ENCODE measurements at regions not wholly inside any gene's neighbourhood (a gene's known extent, or its start where the extent isn't known, plus 50 kb on each side); places are given as distances from the start of the nearest gene placed in this dataset.

DNA sequence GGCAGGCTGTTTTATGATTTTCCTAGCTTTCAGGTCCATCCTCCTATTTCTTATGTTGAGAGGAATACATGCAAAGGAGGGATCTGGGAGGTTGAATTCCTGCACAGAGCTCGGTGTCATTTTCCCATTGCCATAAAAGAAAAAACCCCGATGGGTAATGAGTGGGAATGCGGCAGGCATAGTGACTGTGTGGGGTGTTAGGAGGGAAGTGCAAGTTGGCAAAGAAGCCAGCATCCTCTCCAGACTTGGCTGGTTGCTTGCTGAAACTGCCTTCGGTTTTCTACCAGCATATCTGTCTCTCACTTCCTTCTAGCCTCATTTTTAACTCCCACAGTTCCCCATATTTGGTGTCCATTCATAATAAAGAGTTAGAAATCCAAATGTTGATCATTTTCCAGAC, 1046.1 kb downstream of the SLC6A15 start:
- Histone ChIP-seq H3K9me3 (no peaks in the 10 kb centered on the region), H3K27ac (no peak overlapping the region), H3K4me3 (no peak overlapping the region), H3K4me1 (no peaks in the 10 kb centered on the region), H3K27me3 (no peaks in the 10 kb centered on the region), H3K36me3 (no peaks in the 10 kb centered on the region)
- TF ChIP-seq POLR2A (IDR thresholded peaks at IDR 0.05) (no peak), CTCF (IDR thresholded peaks at IDR 0.05) (no peak)
- intact Hi-C loops (cut with DNase I) = no loop called here
- DNase-seq (no peak), ATAC-seq (no peak)
- WGBS (ENCODE audit: insufficient coverage, low coverage, low lambda C conversion rate, missing lambda C conversion rate) = 57% methylated on average over 4 of the region's 4 CpGs

DNA sequence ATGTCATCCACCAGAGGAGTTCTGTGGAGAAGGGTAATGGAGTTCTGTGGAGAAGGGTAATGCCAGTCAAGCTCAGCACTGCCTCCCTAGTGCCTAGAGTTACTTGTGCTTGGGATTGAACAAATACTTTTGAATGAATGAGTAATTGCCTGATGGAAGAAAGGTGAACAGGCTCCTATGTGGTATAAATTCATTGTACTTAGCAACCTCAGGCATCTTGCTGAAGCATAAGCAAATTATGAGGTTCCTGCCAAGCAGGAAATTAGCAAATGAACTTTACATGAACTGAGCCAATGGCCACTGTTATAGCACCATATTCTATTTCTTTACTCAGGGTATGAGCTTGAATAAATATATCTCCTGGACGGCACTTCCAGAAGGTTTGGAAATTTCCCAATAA, 1047.2 kb downstream of the SLC6A15 start:
- no peaks in the 10 kb centered on the region for H3K36me3 ChIP-seq
- intact Hi-C loops (cut with DNase I) = no loop called here
- ATAC-seq (no peak), DNase-seq (no peak)
- H3K4me3 ChIP-seq = no peak overlapping the region
- WGBS (ENCODE audit: insufficient coverage, low coverage, low lambda C conversion rate, missing lambda C conversion rate) = 50% methylated on average over 1 of the region's 1 CpG
- H3K27me3 ChIP-seq = no peaks in the 10 kb centered on the region
- no peaks in the 10 kb centered on the region for H3K4me1 ChIP-seq
- no peak overlapping the region for H3K27ac ChIP-seq
- TF ChIP-seq POLR2A (IDR thresholded peaks at IDR 0.05) = no peak
- no peak for TF ChIP-seq CTCF (IDR thresholded peaks at IDR 0.05)
- no peaks in the 10 kb centered on the region for H3K9me3 ChIP-seq

- no peak for TF ChIP-seq CTCF (IDR thresholded peaks at IDR 0.05)
- TF ChIP-seq POLR2A (IDR thresholded peaks at IDR 0.05) = no peak
- intact Hi-C loops (cut with DNase I) = no loop called here
- Histone ChIP-seq H3K4me3 (no peak overlapping the region), H3K27ac (no peak overlapping the region), H3K4me1 (no peaks in the 10 kb centered on the region), H3K36me3 (no peaks in the 10 kb centered on the region), H3K9me3 (no peaks in the 10 kb centered on the region), H3K27me3 (no peaks in the 10 kb centered on the region)
- 77% methylated on average over 2 of the region's 2 CpGs for WGBS (ENCODE audit: insufficient coverage, low coverage, low lambda C conversion rate, missing lambda C conversion rate)
- DNase-seq (no peak), ATAC-seq (no peak)
Measured at GRCh38 chr12:83864054-83864453, 1048.5 kb downstream of the SLC6A15 start.

DNA sequence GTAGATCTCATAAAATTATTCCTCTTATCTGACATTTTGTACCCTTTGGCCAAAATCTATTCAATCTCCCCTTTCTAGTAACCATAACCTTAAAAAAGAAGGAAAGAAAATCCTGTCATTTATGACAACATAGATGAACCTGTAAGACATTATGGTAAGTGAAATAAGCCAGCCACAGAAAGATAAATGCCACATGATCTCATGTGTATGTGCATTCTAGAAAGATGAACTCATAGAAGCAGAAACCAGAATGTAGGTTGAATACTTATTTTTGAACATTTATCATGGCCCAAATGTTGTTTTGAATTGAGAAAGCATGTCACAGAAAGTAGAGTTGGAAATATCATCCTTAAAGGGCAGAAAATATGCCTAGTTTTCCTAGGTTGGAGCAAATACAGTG, 1053.6 kb downstream of the SLC6A15 start:
- intact Hi-C loops (cut with DNase I) = no loop called here
- ATAC-seq = no peak
- Histone ChIP-seq H3K4me1 (no peaks in the 10 kb centered on the region), H3K27ac (no peak overlapping the region), H3K36me3 (no peaks in the 10 kb centered on the region), H3K9me3 (no peaks in the 10 kb centered on the region), H3K27me3 (no peaks in the 10 kb centered on the region), H3K4me3 (no peak overlapping the region)
- TF ChIP-seq POLR2A (IDR thresholded peaks at IDR 0.05) (no peak), CTCF (IDR thresholded peaks at IDR 0.05) (no peak)
- DNase-seq = no peak

DNA sequence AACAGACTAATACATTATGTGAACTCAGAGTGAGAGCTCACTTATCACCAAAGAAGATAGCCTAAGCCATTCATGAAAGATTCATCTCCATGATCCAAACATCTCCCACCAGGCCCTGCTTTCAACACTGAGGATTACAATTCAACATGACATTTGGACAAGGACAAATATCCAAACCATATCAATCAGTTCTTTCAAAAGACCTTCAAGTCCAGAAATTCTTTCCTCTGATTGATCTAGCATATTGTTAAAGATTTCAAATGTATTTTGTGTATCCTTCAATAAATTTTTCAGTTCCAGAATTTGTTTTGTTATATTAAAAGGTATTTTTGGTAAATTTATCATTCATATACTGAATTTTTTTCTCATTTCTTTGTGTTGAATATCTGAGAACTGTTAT, 1055.8 kb downstream of the SLC6A15 start:
- Histone ChIP-seq H3K27ac (no peak overlapping the region), H3K36me3 (no peaks in the 10 kb centered on the region), H3K27me3 (no peaks in the 10 kb centered on the region), H3K9me3 (no peaks in the 10 kb centered on the region), H3K4me1 (no peaks in the 10 kb centered on the region), H3K4me3 (no peak overlapping the region)
- no peak for TF ChIP-seq POLR2A (IDR thresholded peaks at IDR 0.05)
- no peak for TF ChIP-seq CTCF (IDR thresholded peaks at IDR 0.05)
- DNase-seq (no peak), ATAC-seq (no peak)
- intact Hi-C loops (cut with DNase I) = no loop called here

All from right lobe of liver (tissue), 6 donors.